ENCODE measurements at regions not wholly inside any gene's neighbourhood (a gene's known extent, or its start where the extent isn't known, plus 50 kb on each side); places are given as distances from the start of the nearest gene placed in this dataset.

DNA sequence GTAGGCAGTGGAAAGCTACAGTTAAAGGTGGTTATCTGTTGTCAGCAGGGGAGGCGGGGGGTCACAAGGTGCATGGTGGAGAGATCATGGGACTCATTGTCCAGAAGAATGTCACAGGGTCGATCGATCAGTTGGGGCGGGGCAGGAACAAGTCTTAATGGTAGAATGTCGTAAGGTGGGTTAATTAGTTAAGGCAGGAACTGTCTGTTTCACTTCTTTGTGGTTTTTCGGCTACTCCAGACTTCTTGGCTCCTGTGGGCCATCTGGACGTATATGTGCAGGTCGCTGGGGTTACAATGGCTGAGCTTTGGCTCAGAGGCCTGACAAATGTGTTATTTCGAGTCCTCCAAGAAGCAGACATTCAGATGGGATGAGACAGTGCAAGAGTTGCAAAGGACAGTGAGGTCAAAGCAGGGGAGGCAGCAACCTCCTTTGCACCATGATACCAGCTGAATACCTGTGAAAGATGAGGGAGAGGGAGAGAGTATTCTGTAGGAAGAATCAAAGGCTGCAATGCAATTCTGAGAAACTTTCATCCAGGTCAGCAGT lies 246.9 kb upstream of the TMEM132C start:
- Histone ChIP-seq H3K27me3 (ENCODE audit: control insufficient read depth, insufficient read depth, low read length) (no peaks in the 10 kb centered on the region), H3K9ac (ENCODE audit: low read length in 3 of 3) (no peak overlapping the region), H3K36me3 (ENCODE audit: control insufficient read depth in 2 of 3, insufficient read depth in 3 of 3, low read length in 3 of 3) (no peaks in the 10 kb centered on the region), H3K4me1 (ENCODE audit: control insufficient read depth in 2 of 3, insufficient read depth in 2 of 3, low read depth in 1 of 3, low read length in 3 of 3) (no peaks in the 10 kb centered on the region), H3K9me3 (ENCODE audit: control insufficient read depth in 2 of 3, insufficient read depth in 1 of 3, low read length in 3 of 3) (no peaks in the 10 kb centered on the region), H3K27ac (ENCODE audit: low read depth in 2 of 2, low read length in 2 of 2) (no peak overlapping the region), H3K4me3 (ENCODE audit: low read length in 3 of 3) (no peak overlapping the region)
- intact Hi-C loops (cut with DNase I) = no loop called here
- DNase-seq (no peak), FAIRE-seq (no peak)
- TF ChIP-seq, protein P1, sequence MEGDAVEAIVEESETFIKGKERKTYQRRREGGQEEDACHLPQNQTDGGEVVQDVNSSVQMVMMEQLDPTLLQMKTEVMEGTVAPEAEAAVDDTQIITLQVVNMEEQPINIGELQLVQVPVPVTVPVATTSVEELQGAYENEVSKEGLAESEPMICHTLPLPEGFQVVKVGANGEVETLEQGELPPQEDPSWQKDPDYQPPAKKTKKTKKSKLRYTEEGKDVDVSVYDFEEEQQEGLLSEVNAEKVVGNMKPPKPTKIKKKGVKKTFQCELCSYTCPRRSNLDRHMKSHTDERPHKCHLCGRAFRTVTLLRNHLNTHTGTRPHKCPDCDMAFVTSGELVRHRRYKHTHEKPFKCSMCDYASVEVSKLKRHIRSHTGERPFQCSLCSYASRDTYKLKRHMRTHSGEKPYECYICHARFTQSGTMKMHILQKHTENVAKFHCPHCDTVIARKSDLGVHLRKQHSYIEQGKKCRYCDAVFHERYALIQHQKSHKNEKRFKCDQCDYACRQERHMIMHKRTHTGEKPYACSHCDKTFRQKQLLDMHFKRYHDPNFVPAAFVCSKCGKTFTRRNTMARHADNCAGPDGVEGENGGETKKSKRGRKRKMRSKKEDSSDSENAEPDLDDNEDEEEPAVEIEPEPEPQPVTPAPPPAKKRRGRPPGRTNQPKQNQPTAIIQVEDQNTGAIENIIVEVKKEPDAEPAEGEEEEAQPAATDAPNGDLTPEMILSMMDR (IDR thresholded peaks at IDR 0.05; ENCODE audit: borderline replicate concordance, extremely low read depth, insufficient read depth) = no peak

DNA sequence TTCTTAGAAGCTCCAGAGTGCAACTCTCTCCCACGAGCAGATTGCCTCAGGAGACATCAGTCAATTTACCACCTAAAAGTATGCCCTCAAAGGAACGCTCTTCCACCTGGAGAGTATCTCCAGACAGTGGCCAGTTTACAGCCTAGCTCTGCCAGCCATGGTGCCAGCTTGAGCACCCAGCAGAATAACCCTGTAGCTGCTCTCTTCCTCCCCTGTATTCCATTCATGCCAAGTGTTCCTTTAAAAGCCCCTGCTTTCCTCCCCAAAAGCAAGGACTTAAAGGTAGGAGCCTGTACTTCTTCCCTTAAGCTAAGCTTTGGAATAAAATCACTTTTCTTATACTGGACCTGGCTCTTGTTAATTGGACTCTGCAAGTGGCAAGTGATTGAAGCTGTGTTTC lies 245.4 kb upstream of the TMEM132C start:
- H3K36me3 ChIP-seq (ENCODE audit: control insufficient read depth in 2 of 3, insufficient read depth in 3 of 3, low read length in 3 of 3) = no peaks in the 10 kb centered on the region
- DNase-seq (no peak), FAIRE-seq (no peak)
- H3K4me1 ChIP-seq (ENCODE audit: control insufficient read depth in 2 of 3, insufficient read depth in 2 of 3, low read depth in 1 of 3, low read length in 3 of 3) = no peaks in the 10 kb centered on the region
- intact Hi-C loops (cut with DNase I) = no loop called here
- H3K27me3 ChIP-seq (ENCODE audit: control insufficient read depth, insufficient read depth, low read length) = no peaks in the 10 kb centered on the region
- H3K9me3 ChIP-seq (ENCODE audit: control insufficient read depth in 2 of 3, insufficient read depth in 1 of 3, low read length in 3 of 3) = no peaks in the 10 kb centered on the region
- no peak overlapping the region for H3K27ac ChIP-seq (ENCODE audit: low read depth in 2 of 2, low read length in 2 of 2)
- H3K4me3 ChIP-seq (ENCODE audit: low read length in 3 of 3) = no peak overlapping the region
- H3K9ac ChIP-seq (ENCODE audit: low read length in 3 of 3) = no peak overlapping the region
- TF ChIP-seq, protein P1 (IDR thresholded peaks at IDR 0.05; ENCODE audit: borderline replicate concordance, extremely low read depth, insufficient read depth) = no peak

DNA sequence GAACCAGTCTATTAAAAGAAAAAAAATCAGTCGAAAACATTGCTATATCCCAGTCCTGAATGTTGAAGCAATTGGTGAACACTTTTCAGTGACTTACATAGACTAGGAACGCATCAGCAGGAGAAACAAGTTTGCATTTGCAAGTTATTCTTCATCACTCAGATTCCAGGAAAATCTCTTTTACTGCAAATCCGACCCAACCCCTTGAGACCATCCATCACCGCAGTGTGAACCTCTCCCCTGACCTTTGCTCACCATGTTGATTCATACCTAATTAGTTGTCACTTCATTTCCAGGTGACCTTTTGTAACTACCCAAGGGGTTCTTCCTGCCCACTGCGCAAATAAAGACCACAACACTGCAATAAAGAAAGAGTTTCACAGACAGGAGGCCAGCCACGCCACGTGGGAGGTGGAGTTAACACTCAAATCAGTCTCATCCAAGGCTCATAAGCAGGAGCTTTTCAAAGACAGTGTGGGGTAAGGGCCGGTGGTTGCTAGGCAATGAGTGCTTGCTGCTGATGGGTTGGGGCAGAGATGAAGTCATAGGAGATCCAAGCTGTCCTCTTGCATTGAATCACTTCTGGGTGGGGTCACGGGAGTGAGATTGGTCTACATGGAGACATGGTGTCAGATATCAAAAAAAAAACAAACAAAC lies 241.3 kb upstream of the TMEM132C start:
- FAIRE-seq = no peak
- H3K4me1 ChIP-seq (ENCODE audit: control insufficient read depth in 2 of 3, insufficient read depth in 2 of 3, low read depth in 1 of 3, low read length in 3 of 3) = no peaks in the 10 kb centered on the region
- H3K27me3 ChIP-seq (ENCODE audit: control insufficient read depth, insufficient read depth, low read length) = no peaks in the 10 kb centered on the region
- H3K27ac ChIP-seq (ENCODE audit: low read depth in 2 of 2, low read length in 2 of 2) = no peak overlapping the region
- intact Hi-C loops (cut with DNase I) = no loop called here
- no peaks in the 10 kb centered on the region for H3K9me3 ChIP-seq (ENCODE audit: control insufficient read depth in 2 of 3, insufficient read depth in 1 of 3, low read length in 3 of 3)
- H3K36me3 ChIP-seq (ENCODE audit: control insufficient read depth in 2 of 3, insufficient read depth in 3 of 3, low read length in 3 of 3) = no peaks in the 10 kb centered on the region
- TF ChIP-seq, protein P1 (IDR thresholded peaks at IDR 0.05; ENCODE audit: borderline replicate concordance, extremely low read depth, insufficient read depth) = no peak
- DNase-seq = peak in 3 of 5 donors; percentile 5 to 35 (median 13)
- no peak overlapping the region for H3K4me3 ChIP-seq (ENCODE audit: low read length in 3 of 3)
- H3K9ac ChIP-seq (ENCODE audit: low read length in 3 of 3) = no peak overlapping the region
